NCI-H1694 treated with DMSO at 0.1 percent for 48 hours (cell line): ENCODE measurements at regions not wholly inside any gene's neighbourhood (a gene's known extent, or its start where the extent isn't known, plus 50 kb on each side); places are given as distances from the start of the nearest gene placed in this dataset.

Experiments used
- DNase-seq: peaks from one replicate; lab custom pipeline; 2025; lab: John Stamatoyannopoulos, UW

DNA sequence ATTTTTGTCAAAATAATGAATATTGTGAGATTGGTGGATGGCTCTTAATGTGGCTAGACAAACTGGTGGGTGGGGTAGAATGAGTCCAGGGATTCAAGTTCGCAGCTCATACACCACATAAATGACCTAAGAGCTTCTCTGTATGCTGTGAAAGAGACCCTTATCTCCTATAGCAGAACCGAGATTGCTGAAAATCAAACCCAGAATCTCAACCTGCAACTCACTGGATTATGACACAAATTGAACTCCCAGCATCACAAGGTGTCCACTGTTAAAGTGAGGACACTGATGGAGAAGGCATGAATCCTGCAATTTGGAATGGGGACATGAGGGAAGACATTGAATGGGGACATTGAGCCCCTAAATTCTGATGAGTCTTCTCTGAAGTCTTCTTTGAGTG lies 51.3 kb upstream of the CNKSR3 start:
- DNase-seq = no peak

- no peak for DNase-seq
Observed at GRCh38 chr6:154565331-154565730, 54.8 kb upstream of the CNKSR3 start.

GRCh38 chr6:154566866-154567265 lies 56.4 kb upstream of the CNKSR3 start:
- no peak for DNase-seq

- DNase-seq = no peak
Observed at GRCh38 chr6:154567695-154568220, 57.3 kb upstream of the CNKSR3 start.

DNA sequence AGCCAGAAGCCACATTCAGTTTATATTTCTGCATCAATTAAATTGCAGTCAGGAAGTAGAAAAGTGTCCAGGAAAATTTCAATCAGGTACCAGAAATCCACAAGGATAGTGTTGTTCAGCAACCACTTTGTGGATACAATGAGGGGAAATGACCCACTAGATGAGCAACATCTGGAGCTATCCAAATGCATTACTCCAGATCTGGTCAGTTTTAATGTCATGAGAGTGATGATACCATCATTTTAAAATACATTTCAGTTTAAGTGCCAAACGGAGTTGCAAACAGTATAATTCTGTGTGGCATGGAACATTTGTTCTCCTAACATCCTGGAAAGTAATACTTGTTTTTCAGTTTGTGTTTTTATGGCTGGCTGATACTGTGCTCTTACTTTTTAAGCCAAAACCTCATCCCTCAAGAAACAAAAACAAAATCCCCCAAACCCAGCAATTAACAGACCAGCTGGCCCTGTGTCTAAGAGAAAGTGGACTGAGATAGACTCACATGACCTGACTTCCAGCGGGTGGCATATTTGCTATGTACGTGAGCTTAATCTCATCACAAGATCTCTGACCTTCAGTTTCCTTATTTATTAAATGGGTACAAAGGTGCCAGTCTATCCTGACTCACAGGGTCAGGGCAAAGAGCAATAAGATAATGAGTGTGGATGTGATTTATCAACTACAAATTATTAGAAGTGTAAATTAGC lies 58.8 kb upstream of the CNKSR3 start:
- DNase-seq = no peak

DNA sequence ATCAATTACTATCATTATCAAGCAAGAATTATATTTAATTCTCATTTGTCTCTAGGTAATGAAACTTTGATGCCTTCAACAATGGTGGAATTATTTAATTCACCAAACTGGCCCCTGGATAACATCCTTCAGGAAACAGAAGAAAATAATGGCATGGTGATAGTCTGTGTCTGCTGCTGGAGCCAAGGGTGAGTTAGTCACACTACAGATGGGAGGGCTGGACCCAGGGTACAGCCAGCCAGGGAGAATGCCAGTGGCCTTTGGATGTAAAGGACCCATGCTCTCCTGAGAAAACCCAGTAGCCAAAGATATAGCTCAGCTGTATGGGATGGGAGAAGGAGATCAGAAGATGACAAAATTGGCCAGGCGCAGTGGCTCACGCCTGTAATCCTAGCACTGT lies 60.0 kb upstream of the CNKSR3 start:
- DNase-seq = no peak

- DNase-seq = no peak
Observed at GRCh38 chr6:154572556-154572955, 62.1 kb upstream of the CNKSR3 start.

DNA sequence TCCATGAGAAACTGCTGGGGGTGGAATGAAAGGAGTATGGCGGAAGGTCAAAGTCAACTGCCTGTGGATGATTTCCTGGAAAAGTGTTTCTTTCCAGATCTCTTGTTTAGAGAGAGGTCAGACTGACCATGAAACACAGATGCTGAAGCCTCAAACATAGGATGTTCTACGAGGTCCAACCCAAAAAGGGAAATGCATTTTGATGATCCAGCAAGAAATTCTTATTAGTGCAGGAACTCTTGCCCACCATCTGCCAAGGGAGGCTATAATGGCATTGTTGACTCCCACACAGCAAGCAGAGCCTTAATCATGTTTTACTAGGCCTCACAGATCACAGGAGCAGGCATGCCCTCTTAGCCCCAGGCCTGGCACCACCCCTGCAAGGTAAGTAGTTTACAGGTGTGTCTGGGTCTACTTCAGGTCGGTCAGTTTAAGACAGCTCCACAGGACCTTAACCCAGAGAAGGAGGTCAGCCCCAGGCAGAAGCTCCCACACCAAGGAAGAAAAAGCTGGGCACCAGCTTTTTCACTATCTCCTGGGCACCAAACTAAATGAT lies 67.6 kb upstream of the CNKSR3 start:
- no peak for DNase-seq

GRCh38 chr6:154579046-154579445 lies 68.6 kb upstream of the CNKSR3 start:
- no peak for DNase-seq

DNA sequence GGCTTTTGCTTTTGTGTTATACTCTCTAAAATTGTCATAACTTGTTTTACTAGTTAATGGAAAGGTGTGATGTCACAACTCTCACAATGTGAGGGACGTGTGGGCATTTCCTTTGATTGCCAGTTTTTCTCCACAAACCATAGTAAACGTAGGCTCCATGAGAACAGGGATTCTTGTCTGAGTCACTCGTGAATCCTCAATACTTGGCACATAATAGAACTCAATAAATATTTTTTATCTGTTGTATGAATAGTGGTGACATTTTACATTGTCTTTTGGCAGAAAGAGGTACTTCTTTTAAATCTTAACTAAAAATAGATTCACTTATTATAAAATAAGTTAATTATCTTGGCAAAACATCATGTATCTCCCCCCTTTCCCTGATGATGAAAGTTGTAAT lies 69.0 kb upstream of the CNKSR3 start:
- no peak for DNase-seq

- DNase-seq = no peak
Observed at GRCh38 chr6:154580397-154581135, 70.1 kb upstream of the CNKSR3 start.

GRCh38 chr6:154582696-154583095 lies 72.2 kb upstream of the CNKSR3 start:
- DNase-seq = no peak

DNA sequence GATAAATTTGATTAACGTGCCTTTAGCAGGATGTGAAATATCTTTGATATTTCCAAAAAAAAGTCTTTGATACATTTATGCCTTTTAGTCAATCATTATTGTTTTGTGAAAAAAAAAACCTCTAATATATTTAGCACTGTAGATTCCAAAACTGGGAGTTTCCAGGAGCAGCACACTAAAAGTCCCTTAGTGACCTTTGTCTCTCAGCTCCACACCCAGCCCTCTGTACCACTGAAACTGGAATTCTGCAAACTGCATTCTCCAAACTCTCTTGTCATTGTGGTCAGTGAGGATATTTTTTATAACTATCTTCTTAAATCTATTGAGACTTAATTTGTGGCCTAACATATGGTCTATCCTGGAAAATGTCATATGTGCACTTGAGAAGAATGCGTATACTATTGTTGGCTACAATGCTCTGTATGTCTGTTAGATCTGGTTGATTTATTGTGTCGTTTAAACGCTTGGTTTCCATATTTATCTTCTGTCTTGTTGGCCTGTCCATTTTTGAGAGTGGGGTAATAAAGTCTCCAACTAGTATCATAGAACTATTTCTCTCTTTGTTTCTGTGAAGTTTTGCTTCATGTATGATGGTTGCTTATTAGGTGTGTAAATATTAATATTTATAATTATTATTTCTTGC lies 73.2 kb upstream of the CNKSR3 start:
- DNase-seq = no peak

DNA sequence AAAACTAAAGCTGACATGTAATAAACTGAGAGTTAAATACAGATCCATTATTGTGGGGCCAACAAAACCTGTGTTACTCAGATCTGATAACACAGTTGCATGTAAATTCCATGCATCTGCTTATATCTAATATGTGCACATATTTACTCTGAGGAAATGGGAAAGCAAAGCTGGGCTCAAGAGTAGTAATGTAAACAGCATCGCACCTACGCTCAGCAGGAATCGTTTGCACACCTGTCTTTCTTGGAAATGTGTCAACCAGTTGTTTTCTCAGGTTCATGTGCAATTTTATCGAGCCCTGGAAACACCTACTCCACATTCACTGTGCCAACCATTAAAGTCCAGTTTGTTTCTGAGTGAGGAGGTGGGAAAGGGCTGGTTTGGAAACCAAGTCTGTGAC lies 80.3 kb upstream of the CNKSR3 start:
- DNase-seq = no peak

GRCh38 chr6:154591234-154591633 lies 80.7 kb upstream of the CNKSR3 start:
- no peak for DNase-seq

DNA sequence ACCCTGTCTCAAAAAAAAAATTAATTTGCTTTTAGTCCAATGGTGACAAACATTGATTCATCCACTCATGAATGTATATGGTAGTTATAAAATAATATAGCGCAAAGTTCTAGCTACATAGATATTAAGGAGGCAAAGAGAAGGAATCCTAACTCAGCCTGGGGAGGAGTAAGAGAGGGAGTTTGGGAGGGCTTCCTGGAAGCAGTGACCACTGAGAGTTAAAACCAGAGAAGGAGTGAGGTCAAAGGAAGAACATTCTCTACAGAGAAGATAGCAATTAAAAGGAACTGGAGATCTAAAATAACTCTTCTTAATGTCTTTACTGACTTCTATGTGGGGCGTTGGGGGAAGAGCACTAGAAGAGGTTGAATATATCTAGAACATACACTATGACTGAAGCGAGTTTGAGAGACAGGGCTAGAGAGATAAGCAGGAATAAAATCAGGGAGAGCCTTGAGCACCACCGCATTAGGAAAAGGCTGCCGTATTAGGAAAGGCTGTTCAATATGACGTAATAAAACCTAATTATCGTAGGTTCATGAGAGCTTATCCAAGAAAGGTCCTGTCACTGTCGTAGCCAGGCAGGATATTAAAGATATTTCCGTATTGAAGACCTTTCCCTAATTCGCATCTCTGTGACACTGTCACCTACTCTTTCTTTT lies 81.8 kb upstream of the CNKSR3 start:
- DNase-seq = no peak

- DNase-seq = no peak
Observed at GRCh38 chr6:154593122-154593521, 82.6 kb upstream of the CNKSR3 start.

GRCh38 chr6:154594496-154595198 lies 84.2 kb upstream of the CNKSR3 start:
- no peak for DNase-seq

DNA sequence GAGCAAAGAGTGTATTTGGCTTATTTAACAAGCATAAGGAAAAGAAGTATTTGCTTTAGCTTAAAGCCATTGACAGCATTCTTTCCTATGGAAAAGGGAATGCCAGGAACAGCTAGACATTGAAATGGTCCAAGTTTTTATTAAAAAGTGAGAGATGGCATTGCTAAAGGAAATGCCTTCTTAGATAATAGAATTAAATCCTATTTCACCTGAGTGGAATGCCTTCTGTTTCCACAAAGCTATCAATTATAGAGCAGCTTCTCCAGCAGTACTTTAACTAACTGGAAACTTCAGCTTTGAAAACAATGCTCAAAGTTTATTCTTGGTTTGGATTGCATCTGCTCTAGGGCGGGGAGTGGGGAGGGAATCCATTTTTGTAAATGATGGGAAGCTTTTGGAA lies 85.1 kb upstream of the CNKSR3 start:
- DNase-seq = no peak

GRCh38 chr6:154596009-154596408 lies 85.5 kb upstream of the CNKSR3 start:
- no peak for DNase-seq

DNA sequence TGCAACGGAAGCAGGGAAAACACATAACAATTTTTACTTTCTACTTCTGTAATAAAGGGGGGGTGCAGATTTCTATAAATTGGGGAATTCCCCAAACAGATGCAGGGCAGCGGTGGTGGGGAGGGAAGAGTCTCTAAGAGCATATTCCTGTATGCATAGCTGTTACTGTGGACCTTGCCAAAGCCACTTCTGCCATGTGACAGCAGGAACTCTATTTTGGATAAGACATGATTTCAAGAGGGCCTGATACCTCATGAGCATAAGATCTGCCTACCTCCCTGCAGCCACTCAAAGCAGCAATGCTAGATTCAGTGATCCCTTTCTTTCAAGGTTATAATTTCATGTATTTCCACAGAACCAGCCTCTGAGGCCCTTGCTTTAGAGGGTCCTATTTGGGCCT lies 86.2 kb upstream of the CNKSR3 start:
- no peak for DNase-seq

DNA sequence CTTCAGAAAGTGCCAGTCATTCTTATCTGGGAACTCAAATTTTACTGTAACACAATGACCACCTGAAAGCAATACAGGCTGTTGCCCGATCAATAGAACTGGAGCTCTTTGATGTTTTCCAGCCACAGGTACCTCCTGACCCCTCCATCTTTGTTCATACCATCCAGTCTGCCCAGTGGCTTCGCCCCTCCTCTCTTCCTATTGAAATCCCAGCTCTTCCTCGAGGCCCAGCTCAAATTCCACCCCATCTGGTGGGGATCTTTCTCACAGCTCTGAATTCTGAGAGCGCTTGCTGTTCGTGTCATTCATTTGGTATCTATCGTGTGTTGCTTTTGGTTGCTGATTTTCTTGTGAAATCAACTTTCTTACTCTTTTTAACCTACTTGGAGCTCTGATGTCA lies 87.9 kb upstream of the CNKSR3 start:
- no peak for DNase-seq
